H1 (cell line): ENCODE measurements at regions not wholly inside any gene's neighbourhood (a gene's known extent, or its start where the extent isn't known, plus 50 kb on each side); places are given as distances from the start of the nearest gene placed in this dataset.

Experiments used
- CTCF ChIA-PET: fragments of 300-600 bp; sonication (Branson Sonifier 250); formaldehyde crosslinking; loops from one replicate; lab custom pipeline; 2021; ENCODE audit not compliant: partially characterized antibody; lab: Charles Lee
- POLR2A ChIA-PET: fragments of 300-600 bp; sonication (Branson Sonifier 250); formaldehyde crosslinking; loops from one replicate; lab custom pipeline; 2021; ENCODE audit warnings: inconsistent platforms; ENCODE audit not compliant: partially characterized antibody; lab: Charles Lee
- DNase-seq, 2 experiments: peaks; one replicate each; pipeline versions ENCODE4 v3.0.0 to v3.0.0-alpha.2; 2010 to 2022; ENCODE audit warnings: low spot score in 2 of 2, low read depth in 1 of 2, mixed read lengths in 1 of 2
- FAIRE-seq: peaks from 2 replicates; lab custom pipeline; 2011; peaks lifted over from hg19 to GRCh38; lab: Jason Lieb, UNC
- H2AFZ ChIP-seq: 2 replicates; pipeline ENCODE4 v1.8.1; 2012; ENCODE audit warnings: low read length, inconsistent platforms
- H2AK5ac ChIP-seq: 2 replicates; pipeline ENCODE4 v1.6.1; 2013; ENCODE audit warnings: low read depth, low read length
- H2BK120ac ChIP-seq: replicated peaks from 2 replicates; pipeline ENCODE3; 2013; ENCODE audit warnings: low read depth, low read length, inconsistent platforms
- H2BK12ac ChIP-seq: 2 replicates; pipeline ENCODE4 v1.6.1; 2013; ENCODE audit warnings: low read depth, low read length
- H2BK15ac ChIP-seq: 2 replicates; pipeline ENCODE4 v1.6.1; 2013; ENCODE audit warnings: low read length
- H2BK20ac ChIP-seq: 2 replicates; pipeline ENCODE4 v1.6.1; 2013; ENCODE audit warnings: low read length
- H2BK5ac ChIP-seq: 2 replicates; pipeline ENCODE4 v1.6.1; 2013; ENCODE audit warnings: low read depth, low read length
- H3K14ac ChIP-seq: 2 replicates; pipeline ENCODE4 v1.6.1; 2013; ENCODE audit warnings: inconsistent platforms; ENCODE audit not compliant: insufficient read length
- H3K18ac ChIP-seq: 2 replicates; pipeline ENCODE4 v1.6.1; 2013; ENCODE audit warnings: low read length; ENCODE audit errors: extremely low read depth
- H3K23ac ChIP-seq: 2 replicates; pipeline ENCODE4 v1.6.1; 2013; ENCODE audit warnings: inconsistent platforms; ENCODE audit not compliant: insufficient read length
- H3K23me2 ChIP-seq: 2 replicates; pipeline ENCODE4 v1.6.1; 2013; ENCODE audit warnings: low read depth, low read length
- H3K27ac ChIP-seq: 2 replicates; pipeline ENCODE4 v1.6.1; 2011; ENCODE audit warnings: low read depth, low read length, inconsistent platforms
- H3K27me3 ChIP-seq, 4 experiments: replicated peaks in 1 of 4; 1 replicate in 1 of 4; 2 replicates in 3 of 4; pipeline versions ENCODE4 v1.6.1 to v1.8.1; 2011 to 2013; ENCODE audit warnings: low read length in 3 of 4, mild to moderate bottlenecking in 3 of 4, inconsistent platforms in 2 of 4, mixed read lengths in 2 of 4, moderate library complexity in 1 of 4; ENCODE audit not compliant: control insufficient read depth in 3 of 4, insufficient read depth in 3 of 4; ENCODE audit errors: extremely low read depth in 1 of 4
- H3K36me3 ChIP-seq, 4 experiments: 2 replicates each; pipeline versions ENCODE4 v1.6.1 to v1.8.1; 2011 to 2013; ENCODE audit warnings: mild to moderate bottlenecking in 4 of 4, low read length in 3 of 4, moderate library complexity in 2 of 4, control low read depth in 1 of 4, inconsistent platforms in 1 of 4; ENCODE audit not compliant: insufficient read depth in 4 of 4, control insufficient read depth in 2 of 4
- H3K4ac ChIP-seq: replicated peaks from 2 replicates; pipeline ENCODE3; 2013; ENCODE audit warnings: low read length, low read depth, mixed read lengths, inconsistent platforms; ENCODE audit not compliant: insufficient read length
- H3K4me1 ChIP-seq, 4 experiments: replicated peaks in 1 of 4; 1 replicate in 1 of 4; 2 replicates in 3 of 4; pipeline versions ENCODE4 v1.6.1 to v1.8.1; 2011 to 2013; ENCODE audit warnings: low read length in 3 of 4, inconsistent platforms in 2 of 4, mixed read lengths in 1 of 4; ENCODE audit not compliant: insufficient read depth in 4 of 4, control insufficient read depth in 3 of 4
- H3K4me2 ChIP-seq, 2 experiments: 2 replicates each; pipeline versions ENCODE4 v1.6.1 to v1.8.1; 2011 to 2013; ENCODE audit warnings: low read depth in 2 of 2, low read length in 2 of 2, control low read depth in 1 of 2, inconsistent platforms in 1 of 2, mild to moderate bottlenecking in 1 of 2; ENCODE audit not compliant: insufficient read depth in 1 of 2
- H3K4me3 ChIP-seq, 4 experiments: fragments of 200-600, 300-600 bp in 1 of 4; sonication (generic), shearing (Covaris generic), sonication (Bioruptor Twin) in 1 of 4; 2 replicates each; pipeline versions ENCODE4 v1.5.1 to v1.8.1; 2011 to 2016; ENCODE audit warnings: low read length in 4 of 4, low read depth in 3 of 4, control low read depth in 2 of 4, inconsistent platforms in 2 of 4, mild to moderate bottlenecking in 2 of 4, mixed read lengths in 1 of 4, moderate library complexity in 1 of 4; ENCODE audit not compliant: insufficient read depth in 2 of 4; ENCODE audit errors: extremely low read depth in 1 of 4
- H3K56ac ChIP-seq: replicated peaks from 2 replicates; pipeline ENCODE3; 2013; ENCODE audit warnings: low read depth, mild to moderate bottlenecking, mixed read lengths, low read length, inconsistent platforms; ENCODE audit not compliant: insufficient read length
- H3K79me1 ChIP-seq: 2 replicates; pipeline ENCODE4 v1.6.1; 2013; ENCODE audit warnings: low read depth, low read length, control low read depth
- H3K79me2 ChIP-seq, 2 experiments: 2 replicates each; pipeline versions ENCODE4 v1.6.1 to v1.8.1; 2012 to 2013; ENCODE audit warnings: low read length in 2 of 2, mild to moderate bottlenecking in 2 of 2, inconsistent platforms in 1 of 2; ENCODE audit not compliant: insufficient read depth in 2 of 2, control insufficient read depth in 1 of 2
- H3K9ac ChIP-seq, 4 experiments: replicated peaks in 1 of 4; 1 replicate in 1 of 4; 2 replicates in 3 of 4; pipeline versions ENCODE4 v1.6.1 to v1.8.1; 2011 to 2013; ENCODE audit warnings: low read depth in 3 of 4, low read length in 3 of 4, control low read depth in 2 of 4, mild to moderate bottlenecking in 2 of 4, moderate library complexity in 2 of 4, inconsistent platforms in 1 of 4; ENCODE audit errors: extremely low read depth in 1 of 4
- H3K9me3 ChIP-seq, 2 experiments: 2 replicates each; pipeline versions ENCODE4 v1.6.1 to v1.8.1; 2012 to 2013; ENCODE audit warnings: mild to moderate bottlenecking in 2 of 2, moderate library complexity in 2 of 2, control low read depth in 1 of 2, inconsistent platforms in 1 of 2, low read depth in 1 of 2, low read length in 1 of 2, mixed read lengths in 1 of 2; ENCODE audit not compliant: insufficient read depth in 2 of 2
- H4K20me1 ChIP-seq, 2 experiments: replicated peaks in 1 of 2; 2 replicates each; pipeline versions ENCODE3 to v1.8.1; 2011 to 2013; ENCODE audit warnings: inconsistent platforms in 2 of 2, low read length in 2 of 2, mild to moderate bottlenecking in 1 of 2; ENCODE audit not compliant: insufficient read depth in 2 of 2, control insufficient read depth in 1 of 2
- H4K5ac ChIP-seq: 2 replicates; pipeline ENCODE4 v1.6.1; 2013; ENCODE audit warnings: low read length, low read depth, mixed read lengths, inconsistent platforms; ENCODE audit not compliant: insufficient read length
- H4K8ac ChIP-seq: 2 replicates; pipeline ENCODE4 v1.8.0; 2013; ENCODE audit warnings: mild to moderate bottlenecking, moderate library complexity, low read length, inconsistent platforms; ENCODE audit not compliant: insufficient read depth; ENCODE audit errors: extremely low read depth
- H4K91ac ChIP-seq: replicated peaks from 2 replicates; pipeline ENCODE3; 2013; ENCODE audit warnings: low read length, mixed read lengths, inconsistent platforms; ENCODE audit not compliant: insufficient read length
- BRCA1 ChIP-seq: IDR thresholded peaks from 2 replicates; pipeline ENCODE4 v1.6.1; 2012; ENCODE audit warnings: low read depth, low read length, improper control_type of control experiment
- CBX5 ChIP-seq: fragments of 300-800, 300-1000 bp; sonication (generic); IDR thresholded peaks from 2 replicates; pipeline ENCODE4 v1.7.1; 2016; ENCODE audit warnings: antibody characterized with exemption, low read length, low read depth
- CHD1 ChIP-seq: IDR thresholded peaks from 2 replicates; pipeline ENCODE4 v1.6.1; 2012; ENCODE audit warnings: low read depth, low read length, improper control_type of control experiment
- RFX5 ChIP-seq: IDR thresholded peaks from 2 replicates; pipeline ENCODE4 v1.6.1; 2011; ENCODE audit warnings: low read depth, low read length, improper control_type of control experiment, borderline replicate concordance
- SIN3A ChIP-seq, 2 experiments: IDR thresholded peaks in 1 of 2; conservative IDR thresholded peaks in 1 of 2; 2 replicates each; pipeline ENCODE4 v1.6.1; 2011 to 2012; ENCODE audit warnings: low read length in 2 of 2, improper control_type of control experiment in 1 of 2, low read depth in 1 of 2, mild to moderate bottlenecking in 1 of 2
- SP2 ChIP-seq: IDR thresholded peaks from 2 replicates; pipeline ENCODE4 v1.6.1; 2012; ENCODE audit warnings: mild to moderate bottlenecking, low read length, inconsistent platforms
- TAF1 ChIP-seq: IDR thresholded peaks from 2 replicates; pipeline ENCODE4 v1.6.1; 2011; ENCODE audit warnings: mild to moderate bottlenecking, low read depth, low read length
- TEAD4 ChIP-seq: IDR thresholded peaks from 2 replicates; pipeline ENCODE4 v1.6.1; 2012; ENCODE audit warnings: low read depth, low read length, inconsistent platforms, mixed read lengths
- WGBS, 2 experiments: shearing (Covaris generic) in 1 of 2; methylation state at CpG; one replicate each; pipeline versions ENCODE4 v1.1.6 to v1.1.7; 2013 to 2015; ENCODE audit warnings: low lambda C conversion rate in 2 of 2, mixed read lengths in 2 of 2, inconsistent platforms in 1 of 2, low coverage in 1 of 2, missing lambda C conversion rate in 1 of 2; ENCODE audit not compliant: insufficient replicate concordance in 2 of 2, insufficient coverage in 1 of 2, insufficient read length in 1 of 2; ENCODE audit errors: extremely low coverage in 1 of 2, missing lambda C conversion rate in 1 of 2; 5-methylcytosine and 5-hydroxymethylcytosine counted together
- TF ChIP-seq, protein P1 (sequence below), 3 experiments: IDR thresholded peaks; 1 replicate in 2 of 3; 2 replicates in 1 of 3; pipeline versions ENCODE4 v1.5.1 to v1.6.1; 2011; ENCODE audit warnings: low read length in 3 of 3, mild to moderate bottlenecking in 3 of 3, inconsistent platforms in 2 of 3, low read depth in 1 of 3, moderate library complexity in 1 of 3; ENCODE audit not compliant: insufficient read depth in 1 of 3; ENCODE audit errors: control extremely low read depth in 1 of 3

DNA sequence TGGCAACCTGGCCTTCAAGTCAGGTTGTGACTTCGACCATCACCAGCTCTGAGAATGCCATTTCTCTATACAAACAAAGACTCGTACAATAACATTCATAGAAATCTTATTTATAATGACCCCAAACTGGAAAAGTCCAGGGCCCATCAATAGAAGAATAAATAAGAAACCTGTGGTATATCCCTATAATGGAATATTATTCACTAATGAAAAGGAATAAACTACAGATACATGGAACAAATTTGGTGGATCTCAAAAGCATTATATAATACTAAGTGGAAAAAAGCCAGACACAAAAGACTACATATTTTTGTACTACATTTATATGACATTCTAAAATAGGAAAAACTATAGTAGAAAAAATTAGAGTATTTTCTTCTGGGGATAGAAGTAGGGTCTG lies 109.4 kb upstream of the INPP4B start:
- Histone ChIP-seq H3K27ac (no peak overlapping the region), H3K18ac (no peak overlapping the region), H3K23me2 (no peaks in the 10 kb centered on the region), H3K4ac (no peak overlapping the region), H3K4me3 (no peak overlapping the region), H3K23ac (no peak overlapping the region), H3K14ac (no peak overlapping the region), H4K8ac (no peak overlapping the region), H3K4me2 (no peak overlapping the region), H2AFZ (no peak overlapping the region), H3K9me3 (peaks cover 3 to 4% of the 10 kb centered on the region in 2 experiments; a peak in 1 of 4 replicates), H3K27me3 (no peaks in the 10 kb centered on the region), H3K79me1 (no peaks in the 10 kb centered on the region), H4K20me1 (no peaks in the 10 kb centered on the region), H2BK5ac (no peak overlapping the region), H3K56ac (no peak overlapping the region), H3K36me3 (no peaks in the 10 kb centered on the region), H3K9ac (no peak overlapping the region), H4K5ac (no peak overlapping the region), H2AK5ac (no peak overlapping the region), H3K4me1 (no peaks in the 10 kb centered on the region), H2BK12ac (no peak overlapping the region), H2BK120ac (no peak overlapping the region), H3K79me2 (no peaks in the 10 kb centered on the region), H4K91ac (no peak overlapping the region), H2BK20ac (no peak overlapping the region), H2BK15ac (no peak overlapping the region)
- no peak for FAIRE-seq
- TF ChIP-seq TAF1 (no peak), TEAD4 (no peak), CBX5 (no peak), BRCA1 (no peak), RFX5 (no peak), SIN3A (conservative IDR thresholded peaks at IDR 0.05 in 1 of 2, IDR thresholded peaks at IDR 0.05 in 1 of 2; ENCODE audit: low read depth in 1 of 2, low read length in 2 of 2) (no peak), CHD1 (no peak), SP2 (no peak)
- TF ChIP-seq, protein P1, sequence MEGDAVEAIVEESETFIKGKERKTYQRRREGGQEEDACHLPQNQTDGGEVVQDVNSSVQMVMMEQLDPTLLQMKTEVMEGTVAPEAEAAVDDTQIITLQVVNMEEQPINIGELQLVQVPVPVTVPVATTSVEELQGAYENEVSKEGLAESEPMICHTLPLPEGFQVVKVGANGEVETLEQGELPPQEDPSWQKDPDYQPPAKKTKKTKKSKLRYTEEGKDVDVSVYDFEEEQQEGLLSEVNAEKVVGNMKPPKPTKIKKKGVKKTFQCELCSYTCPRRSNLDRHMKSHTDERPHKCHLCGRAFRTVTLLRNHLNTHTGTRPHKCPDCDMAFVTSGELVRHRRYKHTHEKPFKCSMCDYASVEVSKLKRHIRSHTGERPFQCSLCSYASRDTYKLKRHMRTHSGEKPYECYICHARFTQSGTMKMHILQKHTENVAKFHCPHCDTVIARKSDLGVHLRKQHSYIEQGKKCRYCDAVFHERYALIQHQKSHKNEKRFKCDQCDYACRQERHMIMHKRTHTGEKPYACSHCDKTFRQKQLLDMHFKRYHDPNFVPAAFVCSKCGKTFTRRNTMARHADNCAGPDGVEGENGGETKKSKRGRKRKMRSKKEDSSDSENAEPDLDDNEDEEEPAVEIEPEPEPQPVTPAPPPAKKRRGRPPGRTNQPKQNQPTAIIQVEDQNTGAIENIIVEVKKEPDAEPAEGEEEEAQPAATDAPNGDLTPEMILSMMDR (IDR thresholded peaks at IDR 0.05; ENCODE audit: control extremely low read depth in 1 of 3, insufficient read depth in 1 of 3, low read depth in 1 of 3, low read length in 3 of 3) = no peak
- no peak for DNase-seq
- WGBS, 2 experiments = 97% methylated on average over 2 of the region's 2 CpGs; no CpG with 5 or more reads in 1 of the 2 experiments
- CTCF ChIA-PET = no interaction called here
- POLR2A ChIA-PET = no interaction called here
